Duodenal mucosa (tissue), 2 donors: ENCODE measurements at regions not wholly inside any gene's neighbourhood (a gene's known extent, or its start where the extent isn't known, plus 50 kb on each side); places are given as distances from the start of the nearest gene placed in this dataset.

Experiments
- H3K27ac ChIP-seq: one replicate; pipeline ENCODE4 v1.7.0; 2013; ENCODE audit warnings: low read depth, low read length
- H3K27me3 ChIP-seq, 2 donors: one replicate each; pipeline ENCODE4 v1.7.0; 2013; ENCODE audit warnings: low read length in 2 of 2, control low read depth in 1 of 2; ENCODE audit not compliant: insufficient read depth in 2 of 2, control insufficient read depth in 1 of 2
- H3K36me3 ChIP-seq, 2 donors: one replicate each; pipeline ENCODE4 v1.7.0; 2013; ENCODE audit warnings: low read length in 2 of 2, control low read depth in 1 of 2; ENCODE audit not compliant: insufficient read depth in 2 of 2, control insufficient read depth in 1 of 2
- H3K4me1 ChIP-seq, 2 donors: one replicate each; pipeline ENCODE4 v1.7.0; 2013; ENCODE audit warnings: low read length in 2 of 2, control low read depth in 1 of 2; ENCODE audit not compliant: insufficient read depth in 2 of 2, control insufficient read depth in 1 of 2
- H3K4me3 ChIP-seq, 2 donors: one replicate each; pipeline ENCODE4 v1.7.0; 2013; ENCODE audit warnings: low read length in 2 of 2, low read depth in 1 of 2
- H3K9ac ChIP-seq, 2 donors: one replicate each; pipeline ENCODE4 v1.7.0; 2013; ENCODE audit warnings: low read length in 2 of 2, low read depth in 1 of 2
- H3K9me3 ChIP-seq, 2 donors: one replicate each; pipeline ENCODE4 v1.7.0; 2013; ENCODE audit warnings: low read length in 2 of 2, control low read depth in 1 of 2; ENCODE audit not compliant: control insufficient read depth in 1 of 2

DNA sequence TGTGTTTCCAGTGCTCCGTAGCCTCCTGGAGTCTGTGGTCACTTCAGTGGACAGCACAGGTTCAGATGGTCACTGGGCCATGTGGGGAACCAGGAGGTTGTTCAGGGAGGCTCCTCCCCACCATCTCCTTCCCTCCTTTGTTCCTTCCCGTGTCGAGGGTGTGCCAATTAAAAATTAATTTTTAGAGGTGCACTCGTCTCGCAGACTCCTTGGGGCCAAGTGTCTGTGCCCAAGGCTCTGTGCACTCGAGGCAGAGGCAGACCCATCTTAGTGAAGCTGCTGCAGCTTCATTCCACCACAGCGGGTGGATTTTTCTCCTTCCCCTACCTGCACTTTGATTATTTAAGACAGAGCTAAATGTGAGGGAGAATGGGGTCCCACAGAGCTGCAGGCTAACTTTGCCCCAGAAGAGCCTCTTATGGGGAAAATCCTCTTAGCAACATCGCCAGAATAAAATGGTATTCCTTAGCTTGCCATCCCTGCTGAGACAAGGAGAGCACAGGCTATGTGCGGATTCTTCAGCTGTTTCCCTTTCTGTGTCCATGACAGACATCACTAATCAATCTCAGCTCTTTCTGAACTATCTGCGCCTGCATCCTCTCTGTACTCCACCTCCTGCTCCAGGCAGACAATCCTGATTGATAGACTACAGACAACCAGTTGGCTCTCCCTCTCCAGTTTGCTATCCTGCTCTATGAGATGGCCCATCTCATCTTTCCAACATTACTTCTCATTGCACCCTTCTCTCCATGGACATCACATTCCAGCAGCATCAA, 159.5 kb downstream of the VRK1 start:
- no peak overlapping the region for H3K4me3 ChIP-seq
- peaks cover 0 to under 1% of the 10 kb centered on the region in 2 donors for H3K9me3 ChIP-seq
- H3K9ac ChIP-seq = no peak overlapping the region
- H3K27ac ChIP-seq = no peak overlapping the region
- H3K36me3 ChIP-seq = no peaks in the 10 kb centered on the region
- no peaks in the 10 kb centered on the region for H3K4me1 ChIP-seq
- no peaks in the 10 kb centered on the region for H3K27me3 ChIP-seq

DNA sequence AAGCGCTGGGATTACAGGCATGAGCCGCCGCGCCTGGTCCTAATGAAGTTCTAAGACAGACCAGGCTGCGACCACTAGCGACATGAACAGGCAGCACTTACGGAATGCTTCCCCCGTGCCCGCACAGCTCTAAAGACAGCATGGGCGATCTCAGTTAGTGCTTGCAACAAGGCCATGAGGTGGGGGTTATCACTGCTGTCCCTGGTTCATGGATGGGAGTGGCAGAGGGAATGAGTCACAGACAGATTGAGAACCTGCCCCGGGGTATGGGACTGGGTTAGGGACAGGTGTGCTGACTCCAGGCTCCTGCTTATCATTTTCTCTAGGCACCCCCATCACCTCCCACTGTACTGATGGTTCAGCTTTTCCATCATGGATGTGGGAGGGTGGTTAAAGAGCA, 160.9 kb downstream of the VRK1 start:
- Histone ChIP-seq H3K27ac (no peak overlapping the region), H3K27me3 (no peaks in the 10 kb centered on the region), H3K4me1 (no peaks in the 10 kb centered on the region), H3K9ac (no peak overlapping the region), H3K4me3 (no peak overlapping the region), H3K9me3 (peaks cover 7 to 11% of the 10 kb centered on the region in 2 donors), H3K36me3 (no peaks in the 10 kb centered on the region)

DNA sequence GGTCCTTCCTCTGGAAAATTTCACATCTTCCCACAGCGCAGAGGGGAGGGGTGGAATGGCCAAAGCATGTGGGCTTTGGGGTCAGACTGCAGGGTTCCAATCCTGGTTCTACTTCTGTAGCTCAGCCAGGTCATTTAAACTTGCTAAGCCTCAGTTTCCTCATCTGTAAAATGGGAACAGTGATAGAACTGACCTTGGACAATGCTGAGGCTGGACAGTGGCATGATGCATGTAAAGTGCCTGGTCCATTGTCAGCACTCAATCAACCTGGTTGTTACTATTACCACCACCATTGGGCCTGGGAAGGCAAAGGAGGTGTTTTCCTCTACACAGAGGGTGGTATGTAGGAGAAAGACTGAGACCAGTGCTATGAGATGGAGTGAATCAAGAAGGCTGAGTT, 162.8 kb downstream of the VRK1 start:
- no peak overlapping the region for H3K9ac ChIP-seq
- H3K27me3 ChIP-seq = no peaks in the 10 kb centered on the region
- H3K4me1 ChIP-seq = no peaks in the 10 kb centered on the region
- H3K36me3 ChIP-seq = no peaks in the 10 kb centered on the region
- H3K9me3 ChIP-seq = peaks cover 10 to 13% of the 10 kb centered on the region in 2 donors
- H3K4me3 ChIP-seq = no peak overlapping the region
- no peak overlapping the region for H3K27ac ChIP-seq

DNA sequence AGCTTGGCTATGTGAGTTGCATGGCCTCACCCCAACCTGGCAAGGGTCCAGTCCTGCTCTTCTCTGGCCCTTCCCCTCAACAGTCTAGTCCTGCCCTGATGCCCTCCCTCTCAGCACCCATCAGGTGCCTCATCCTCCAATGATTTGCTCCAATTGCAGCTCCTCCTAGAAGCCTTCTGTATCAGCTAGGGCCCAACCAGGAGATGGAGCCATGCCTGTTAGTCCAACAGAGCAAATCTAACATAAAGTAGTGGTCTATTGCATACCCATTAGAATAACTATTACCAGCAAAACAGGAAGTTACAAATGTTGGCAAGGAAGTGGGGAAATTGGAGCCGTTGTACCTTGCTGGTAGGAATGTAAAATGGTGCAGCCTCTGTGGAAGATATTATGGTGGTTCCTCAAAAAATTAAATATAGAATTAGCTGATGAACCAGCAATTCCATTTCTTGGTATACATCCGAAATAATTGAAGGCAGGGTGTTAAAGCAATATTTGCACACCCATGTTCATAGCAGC, 163.5 kb downstream of the VRK1 start:
- Histone ChIP-seq H3K4me3 (no peak overlapping the region), H3K9me3 (peaks cover 10 to 13% of the 10 kb centered on the region in 2 donors), H3K9ac (no peak overlapping the region), H3K4me1 (no peaks in the 10 kb centered on the region), H3K27me3 (no peaks in the 10 kb centered on the region), H3K27ac (no peak overlapping the region), H3K36me3 (no peaks in the 10 kb centered on the region)

DNA sequence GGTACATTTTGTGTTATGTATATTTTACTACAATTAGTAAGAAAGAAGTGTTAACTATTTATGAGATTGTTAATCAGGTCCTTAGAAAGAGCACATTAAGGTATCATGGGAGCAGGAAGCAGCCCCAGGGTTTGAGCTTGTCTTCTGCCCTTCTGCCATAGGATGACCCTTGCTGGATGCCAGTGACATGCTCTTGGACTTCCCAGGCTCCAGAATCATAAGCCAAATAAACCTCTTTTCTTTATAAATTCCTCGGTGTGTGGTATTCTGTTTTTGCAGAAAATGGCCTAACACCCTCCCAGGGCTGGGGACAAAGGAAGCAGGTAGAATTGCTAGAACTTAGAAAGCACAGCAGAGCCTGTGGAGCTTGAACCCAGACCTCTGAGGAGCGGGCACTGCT, 164.7 kb downstream of the VRK1 start:
- peaks cover 10 to 13% of the 10 kb centered on the region in 2 donors for H3K9me3 ChIP-seq
- H3K4me1 ChIP-seq = no peaks in the 10 kb centered on the region
- H3K4me3 ChIP-seq = no peak overlapping the region
- no peak overlapping the region for H3K27ac ChIP-seq
- no peaks in the 10 kb centered on the region for H3K36me3 ChIP-seq
- no peaks in the 10 kb centered on the region for H3K27me3 ChIP-seq
- H3K9ac ChIP-seq = no peak overlapping the region

DNA sequence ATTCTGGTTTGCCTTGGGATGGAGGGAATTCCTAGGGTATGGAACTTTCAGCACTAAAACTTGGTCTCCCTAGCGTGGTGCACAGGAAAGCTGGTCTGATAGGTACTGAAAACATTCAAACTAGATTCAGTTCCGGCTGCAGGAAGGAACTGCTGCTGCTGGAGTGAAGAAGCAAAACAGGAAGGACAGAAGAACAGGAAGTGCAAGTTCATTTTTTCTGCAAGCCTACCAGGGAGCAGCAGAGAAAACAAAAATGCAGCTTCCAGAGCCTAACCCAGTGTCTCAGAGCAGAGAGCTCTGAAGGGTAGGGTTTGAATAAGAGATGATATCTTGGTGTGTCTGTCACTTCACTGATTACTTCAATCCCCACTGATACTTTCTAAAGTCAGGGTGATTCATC, 165.2 kb downstream of the VRK1 start:
- no peak overlapping the region for H3K27ac ChIP-seq
- no peak overlapping the region for H3K9ac ChIP-seq
- no peak overlapping the region for H3K4me3 ChIP-seq
- H3K4me1 ChIP-seq = no peaks in the 10 kb centered on the region
- no peaks in the 10 kb centered on the region for H3K36me3 ChIP-seq
- peaks cover 10 to 13% of the 10 kb centered on the region in 2 donors for H3K9me3 ChIP-seq
- H3K27me3 ChIP-seq = no peaks in the 10 kb centered on the region

DNA sequence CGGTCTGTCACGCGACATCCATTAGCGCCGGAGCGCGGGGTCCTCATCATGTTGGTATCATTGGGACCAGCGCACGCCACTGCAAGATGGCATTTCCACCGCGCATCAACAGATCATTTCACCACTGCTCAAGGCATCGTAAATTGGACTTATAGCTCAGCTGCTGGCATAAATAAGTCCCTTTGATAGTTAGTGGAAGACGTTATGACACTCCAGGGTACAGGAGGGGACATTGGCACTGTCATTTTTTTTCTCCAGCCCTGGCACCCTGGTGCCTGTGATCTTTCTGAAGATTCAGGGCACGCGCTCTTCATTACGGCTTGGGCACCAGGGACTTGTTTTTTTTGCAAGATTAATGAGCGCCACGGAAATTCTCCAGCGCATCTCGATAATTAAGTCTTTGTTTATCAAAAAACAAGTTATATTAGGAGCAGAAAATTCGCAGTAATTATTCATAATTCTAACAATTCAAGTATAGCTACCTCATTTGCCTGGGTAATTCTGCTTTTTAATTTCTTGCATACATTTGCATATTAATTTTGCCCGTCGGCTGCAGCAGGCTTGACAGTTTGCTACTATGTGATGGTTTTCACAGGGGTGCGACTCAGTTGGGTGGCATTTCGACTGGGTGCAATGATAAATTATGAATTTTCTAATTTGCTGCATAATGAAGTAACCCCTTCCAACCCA, 167.7 kb downstream of the VRK1 start:
- Histone ChIP-seq H3K4me1 (no peaks in the 10 kb centered on the region), H3K9me3 (peaks cover 10 to 13% of the 10 kb centered on the region in 2 donors), H3K27ac (no peak overlapping the region), H3K27me3 (no peaks in the 10 kb centered on the region), H3K9ac (no peak overlapping the region), H3K4me3 (no peak overlapping the region), H3K36me3 (no peaks in the 10 kb centered on the region)

DNA sequence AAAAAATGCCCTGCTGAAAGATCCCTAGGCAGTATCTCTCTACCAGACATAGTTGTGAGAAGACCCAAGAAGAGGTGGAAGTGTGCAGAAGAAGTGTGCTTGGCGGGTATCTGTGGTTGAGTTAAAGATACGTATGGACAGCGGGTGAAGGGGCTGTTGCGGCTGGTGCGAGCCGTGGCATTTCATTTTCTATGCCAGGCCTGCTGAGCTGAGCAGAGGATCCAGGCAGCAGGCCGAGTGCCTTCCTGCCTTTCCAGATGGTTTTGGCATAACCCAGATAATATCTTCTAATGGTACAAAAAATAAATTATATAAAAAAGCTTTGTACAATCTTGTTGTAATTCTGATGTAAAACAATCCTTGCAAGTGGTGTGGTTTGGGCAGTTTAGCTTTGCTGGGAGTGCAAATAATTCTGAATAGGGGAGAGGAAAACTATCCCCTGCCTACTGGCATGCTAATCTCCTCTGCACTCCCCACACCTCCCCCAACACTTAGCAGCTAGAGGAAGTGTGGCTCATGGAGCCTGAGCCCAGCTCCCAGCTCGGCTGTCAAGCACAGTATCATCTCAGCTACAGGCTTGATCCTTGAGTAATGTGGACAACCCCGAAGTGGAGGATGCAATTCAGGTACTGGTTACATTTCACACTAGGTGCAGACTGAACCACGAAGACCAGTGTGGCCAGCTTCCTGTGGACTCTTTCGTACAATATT, 168.9 kb downstream of the VRK1 start:
- Histone ChIP-seq H3K4me3 (no peak overlapping the region), H3K9me3 (peaks cover 10 to 13% of the 10 kb centered on the region in 2 donors), H3K27ac (no peak overlapping the region), H3K9ac (no peak overlapping the region), H3K27me3 (no peaks in the 10 kb centered on the region), H3K36me3 (no peaks in the 10 kb centered on the region), H3K4me1 (no peaks in the 10 kb centered on the region)

DNA sequence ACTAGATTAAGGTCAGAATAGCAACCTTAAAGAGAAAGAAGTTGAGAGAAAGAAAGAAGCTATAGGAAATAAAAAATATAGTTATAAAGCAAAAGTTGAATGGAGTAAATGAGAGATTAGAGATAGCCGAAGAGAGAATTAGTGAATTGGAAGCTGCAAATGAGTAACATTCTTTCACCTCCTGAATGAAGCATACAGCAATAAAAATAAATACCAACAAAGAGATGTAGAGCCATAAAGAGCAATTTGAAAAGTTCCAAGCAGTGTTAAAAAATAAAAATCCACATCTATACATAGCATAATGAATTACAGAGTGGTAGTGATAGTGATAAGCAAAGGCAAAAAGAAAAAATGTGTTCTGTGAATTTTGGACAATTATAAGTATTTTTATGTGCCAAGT, 177.9 kb downstream of the VRK1 start:
- Histone ChIP-seq H3K9me3 (peaks cover 0 to 2% of the 10 kb centered on the region in 2 donors), H3K36me3 (no peaks in the 10 kb centered on the region), H3K27me3 (no peaks in the 10 kb centered on the region), H3K4me1 (no peaks in the 10 kb centered on the region), H3K4me3 (no peak overlapping the region), H3K9ac (no peak overlapping the region), H3K27ac (no peak overlapping the region)
